ENCODE measurements at regions not wholly inside any gene's neighbourhood (a gene's known extent, or its start where the extent isn't known, plus 50 kb on each side); places are given as distances from the start of the nearest gene placed in this dataset.

DNA sequence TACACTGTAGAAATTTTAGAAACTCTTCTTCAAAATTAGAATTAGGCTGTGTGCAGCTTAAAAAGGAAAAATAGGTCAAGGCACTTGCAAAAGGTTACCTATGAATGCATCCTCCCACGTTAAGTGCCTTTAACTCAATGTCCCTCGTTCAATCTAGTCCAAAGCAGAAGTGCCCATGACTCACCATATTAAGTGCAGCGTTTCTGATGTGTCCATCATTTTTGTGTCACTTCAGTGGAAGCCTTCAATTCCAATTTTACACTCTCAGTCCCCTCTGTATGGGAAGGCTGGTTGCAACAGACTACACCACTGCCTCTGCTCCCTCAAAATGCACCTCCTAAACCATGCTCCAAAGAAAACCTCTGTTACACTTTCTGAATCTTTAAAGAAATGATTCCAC is 53.4 kb downstream of the FOXB1 start:
- intact Hi-C loops (cut with micrococcal nuclease), result no loop called here

DNA sequence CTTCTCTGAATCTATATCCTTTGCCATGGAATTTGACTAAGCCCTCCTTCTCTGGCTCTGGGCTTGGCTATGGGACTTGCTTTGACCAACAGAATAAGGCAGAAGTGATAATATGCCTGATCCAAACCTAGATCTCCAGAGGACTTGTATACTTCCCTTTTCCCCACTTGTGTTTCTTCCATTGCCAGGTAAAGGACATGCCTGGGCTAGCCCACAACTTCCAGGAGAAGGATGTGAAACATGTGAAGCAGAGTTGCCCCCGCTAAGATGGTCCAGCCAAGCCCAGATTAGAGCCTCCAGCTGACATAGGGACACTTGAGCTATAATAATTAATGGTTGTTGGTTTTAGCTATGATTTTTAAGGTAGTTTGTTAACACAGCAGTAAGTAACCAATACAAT is 55.1 kb downstream of the FOXB1 start:
- intact Hi-C loops (cut with micrococcal nuclease), result no loop called here

DNA sequence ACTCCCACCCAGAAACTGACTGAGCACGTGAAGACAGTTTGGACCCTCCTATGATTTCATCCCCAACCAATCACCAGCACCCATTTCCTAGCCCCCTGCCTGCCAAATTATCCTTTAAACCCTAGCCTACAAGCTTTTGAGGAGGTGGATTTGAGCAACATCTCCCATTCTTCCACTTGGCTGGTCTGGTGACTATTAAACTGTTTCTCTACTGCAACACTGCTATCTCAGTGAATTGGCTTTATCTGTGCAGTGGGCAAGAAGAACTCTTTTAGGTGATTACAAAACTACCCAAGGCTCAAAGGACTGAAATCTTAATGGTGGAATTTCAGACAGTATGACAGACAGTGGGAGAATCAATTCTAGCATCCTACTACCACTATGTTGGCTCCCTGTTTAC is 57.6 kb downstream of the FOXB1 start:
- intact Hi-C loops (cut with micrococcal nuclease), result no loop called here

GRCh38 chr15:60062826-60063225 is 58.7 kb downstream of the FOXB1 start:
- intact Hi-C loops (cut with micrococcal nuclease), result no loop called here

DNA sequence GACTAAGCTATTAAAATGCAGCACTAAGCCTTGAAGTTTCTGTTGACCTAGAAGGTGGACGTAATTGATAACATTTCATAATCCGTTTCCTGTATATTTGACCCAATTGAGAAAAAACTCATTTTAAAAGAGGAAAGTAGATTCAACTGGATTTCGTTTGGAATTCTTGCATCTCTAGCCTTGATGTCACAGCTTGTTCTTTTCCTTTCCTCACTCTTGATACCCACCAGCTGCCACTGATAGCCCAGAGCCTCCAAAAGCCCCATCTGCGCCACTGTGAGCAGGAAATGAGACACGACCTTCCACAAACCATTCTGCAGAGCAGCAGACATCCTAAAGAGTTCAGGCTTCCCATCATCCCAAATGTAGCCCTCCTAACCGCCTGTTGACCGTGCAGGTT is 61.8 kb downstream of the FOXB1 start:
- intact Hi-C loops (cut with micrococcal nuclease), result no loop called here

GRCh38 chr15:60070838-60071493 is 66.9 kb downstream of the FOXB1 start:
- intact Hi-C loops (cut with micrococcal nuclease), result loop anchor here (10.0 kb wide), 1 partner anchor 56 kb away; no protein-coding TSS in a partner anchor

DNA sequence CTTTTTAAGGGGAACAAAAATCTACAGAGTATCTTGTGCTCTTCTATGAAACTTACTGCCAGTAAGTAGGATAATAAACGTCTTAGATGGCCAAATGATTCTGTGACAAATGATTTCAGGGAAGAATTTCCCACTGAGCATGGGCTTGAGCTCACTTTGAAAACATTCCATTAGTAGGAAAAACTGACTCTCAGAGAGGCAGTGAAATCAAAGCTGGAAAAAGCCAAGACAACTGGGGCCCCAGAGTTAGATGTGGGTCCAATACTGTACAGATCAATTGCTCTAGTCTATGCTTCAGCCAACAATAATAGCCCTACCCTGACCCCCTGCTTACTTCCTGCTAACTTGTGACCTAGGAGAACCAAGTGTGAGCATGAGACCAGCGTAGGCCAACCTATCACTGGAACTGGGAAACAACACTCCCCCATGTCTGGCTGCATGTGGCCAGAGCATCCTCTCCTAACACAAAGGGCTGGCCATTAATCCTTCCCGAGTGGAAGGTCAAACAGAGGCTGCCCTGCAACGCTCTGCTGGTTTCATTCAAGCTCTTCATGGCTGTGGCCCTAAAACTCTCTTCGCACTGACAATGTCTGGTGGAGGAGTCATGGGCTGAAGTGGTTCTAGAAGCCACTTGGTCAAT is 68.8 kb downstream of the FOXB1 start:
- intact Hi-C loops (cut with micrococcal nuclease), result loop anchor here (10.0 kb wide), 1 partner anchor 58 kb away; no protein-coding TSS in a partner anchor

GRCh38 chr15:60073466-60073840 is 69.3 kb downstream of the FOXB1 start:
- intact Hi-C loops (cut with micrococcal nuclease), result loop anchor here (10.0 kb wide), 1 partner anchor 59 kb away; no protein-coding TSS in a partner anchor

DNA sequence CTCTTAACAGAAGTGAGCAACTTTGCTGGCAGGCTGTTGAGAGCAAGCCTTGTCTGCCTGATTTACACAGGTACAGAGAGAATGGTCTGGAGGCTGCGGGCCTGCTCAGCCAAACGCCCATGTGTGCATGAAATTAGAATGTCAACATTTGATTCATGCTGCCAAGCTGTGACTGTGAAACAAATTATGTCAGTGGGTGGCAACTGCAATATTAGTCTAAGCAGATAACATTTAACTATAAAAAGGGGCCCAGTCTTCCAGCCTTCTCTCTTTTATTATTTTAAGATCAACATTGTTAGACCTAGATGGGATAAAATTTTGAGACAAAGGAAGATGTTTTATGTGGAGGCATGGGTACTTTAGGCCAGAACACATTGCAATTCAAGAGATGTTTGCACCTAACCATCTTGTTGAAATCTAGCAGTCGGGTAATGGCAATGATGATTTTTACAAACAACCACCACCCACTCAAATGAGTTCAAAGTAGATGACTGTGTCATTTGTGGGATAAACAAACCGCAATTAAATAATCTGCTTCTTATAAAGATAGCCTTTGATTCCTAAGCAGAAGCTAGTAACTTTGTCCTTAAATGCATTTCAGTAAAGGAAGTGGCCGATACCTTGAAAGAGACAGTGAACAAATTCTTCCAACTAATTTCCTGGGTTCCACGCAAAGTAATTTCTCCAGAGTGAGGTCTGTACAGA is 70.2 kb downstream of the FOXB1 start:
- intact Hi-C loops (cut with micrococcal nuclease), result loop anchor here (10.0 kb wide), 1 partner anchor 60 kb away; no protein-coding TSS in a partner anchor

DNA sequence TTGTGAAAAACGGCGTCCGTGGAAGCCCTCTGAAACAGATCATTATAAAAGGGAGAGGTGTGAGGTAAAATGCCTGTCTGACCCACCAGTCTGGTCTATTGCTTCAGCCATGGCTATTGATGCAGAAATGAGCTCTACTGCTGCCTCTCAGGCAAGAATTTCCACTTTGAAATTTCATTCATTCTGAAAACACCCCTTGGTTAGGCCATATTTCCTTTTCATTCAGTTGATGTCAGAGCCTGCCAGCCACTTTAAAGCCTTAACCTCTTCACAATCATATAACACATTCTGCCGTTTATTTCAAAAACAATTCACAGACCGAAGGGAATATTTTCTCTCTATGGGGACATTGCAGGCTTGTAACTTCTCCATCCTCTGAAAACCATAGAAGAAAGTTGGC is 71.9 kb downstream of the FOXB1 start:
- intact Hi-C loops (cut with micrococcal nuclease), result loop anchor here (10.0 kb wide), 1 partner anchor 61 kb away; no protein-coding TSS in a partner anchor

GRCh38 chr15:60076582-60077276 is 72.6 kb downstream of the FOXB1 start:
- intact Hi-C loops (cut with micrococcal nuclease), result loop anchor here (10.0 kb wide), 1 partner anchor 62 kb away; no protein-coding TSS in a partner anchor

- intact Hi-C loops (cut with micrococcal nuclease), result loop anchor here (10.0 kb wide), 1 partner anchor 63 kb away; no protein-coding TSS in a partner anchor
Observed at GRCh38 chr15:60077581-60078359, 73.7 kb downstream of the FOXB1 start.

DNA sequence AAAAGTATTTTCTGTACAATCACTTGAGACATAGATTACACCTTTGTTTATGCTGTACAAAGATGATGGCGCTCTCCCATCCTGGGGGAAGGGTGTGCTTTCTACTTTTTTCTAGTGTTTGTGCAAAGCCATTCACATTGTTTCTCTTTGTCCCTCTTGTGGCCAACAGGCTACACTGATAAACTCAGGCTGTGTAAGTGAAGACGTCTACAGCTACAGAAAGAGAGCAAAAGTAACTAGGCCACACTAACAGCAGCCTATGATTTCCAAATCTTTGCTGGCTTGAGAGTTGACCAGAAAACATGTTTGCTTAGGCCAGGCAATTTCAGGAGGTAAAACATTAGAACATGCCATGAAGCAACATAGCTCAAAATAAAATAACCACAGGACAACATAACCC is 75.1 kb downstream of the FOXB1 start:
- intact Hi-C loops (cut with micrococcal nuclease), result loop anchor here (10.0 kb wide), 1 partner anchor 64 kb away; no protein-coding TSS in a partner anchor

DNA sequence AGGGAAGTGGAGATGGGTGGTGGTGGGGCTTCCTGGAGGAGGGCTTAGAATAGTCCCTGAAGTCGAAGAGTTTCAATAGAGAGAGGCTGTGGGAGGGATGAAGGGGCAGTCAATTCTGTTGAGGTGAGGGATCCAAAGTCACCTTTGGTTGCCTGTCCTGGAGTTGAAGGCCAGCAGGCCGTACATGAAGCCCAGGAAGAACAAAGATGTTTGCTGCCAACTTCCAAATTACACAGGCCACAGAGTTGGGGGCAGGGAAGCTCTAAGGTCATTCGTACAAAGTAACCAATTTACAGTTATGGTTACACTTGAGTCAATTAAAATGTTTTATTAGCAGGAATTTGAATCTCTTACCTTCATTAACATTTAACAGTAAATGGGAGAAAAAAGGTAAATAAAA is 77.9 kb downstream of the FOXB1 start:
- intact Hi-C loops (cut with micrococcal nuclease), result no loop called here

DNA sequence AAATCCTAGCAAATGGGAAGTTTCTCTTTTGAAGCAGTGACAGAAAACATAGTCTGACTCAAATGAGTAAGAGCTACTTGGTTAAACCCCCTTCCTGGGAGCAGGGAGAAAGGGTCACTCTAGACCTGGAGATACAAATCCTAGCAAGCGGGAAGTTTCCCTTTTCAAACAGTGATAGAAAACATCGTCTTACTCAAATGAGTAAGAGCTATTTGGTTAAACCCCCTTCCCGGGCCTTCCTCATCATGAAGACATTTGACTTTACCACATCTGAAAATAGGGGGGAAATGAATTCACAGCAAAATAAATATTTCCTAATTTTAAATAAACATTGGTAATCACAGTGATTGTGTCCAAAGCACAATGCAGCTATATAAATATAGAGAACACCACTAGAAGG is 79.2 kb downstream of the FOXB1 start:
- intact Hi-C loops (cut with micrococcal nuclease), result no loop called here

GRCh38 chr15:60086681-60087429 is 82.7 kb downstream of the FOXB1 start:
- intact Hi-C loops (cut with micrococcal nuclease), result no loop called here

DNA sequence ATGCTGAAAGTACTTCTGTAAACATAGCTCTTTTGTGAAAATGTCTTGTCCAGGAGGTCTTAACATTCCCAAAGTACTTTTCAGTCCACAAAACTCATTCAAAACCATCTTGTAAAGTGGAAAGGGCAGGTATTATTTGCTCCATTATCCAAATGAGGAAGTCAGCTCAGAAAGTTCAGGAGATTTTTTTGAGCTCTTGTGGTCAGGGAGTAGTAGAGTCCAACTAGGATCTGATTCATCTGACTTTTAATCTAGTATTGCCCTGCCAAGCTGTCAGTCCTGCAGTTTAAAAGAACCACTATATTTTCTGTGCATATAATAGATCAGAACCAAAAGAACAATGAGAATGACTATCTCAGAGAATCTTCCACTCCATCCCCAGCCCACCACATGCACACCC is 83.5 kb downstream of the FOXB1 start:
- intact Hi-C loops (cut with micrococcal nuclease), result no loop called here

DNA sequence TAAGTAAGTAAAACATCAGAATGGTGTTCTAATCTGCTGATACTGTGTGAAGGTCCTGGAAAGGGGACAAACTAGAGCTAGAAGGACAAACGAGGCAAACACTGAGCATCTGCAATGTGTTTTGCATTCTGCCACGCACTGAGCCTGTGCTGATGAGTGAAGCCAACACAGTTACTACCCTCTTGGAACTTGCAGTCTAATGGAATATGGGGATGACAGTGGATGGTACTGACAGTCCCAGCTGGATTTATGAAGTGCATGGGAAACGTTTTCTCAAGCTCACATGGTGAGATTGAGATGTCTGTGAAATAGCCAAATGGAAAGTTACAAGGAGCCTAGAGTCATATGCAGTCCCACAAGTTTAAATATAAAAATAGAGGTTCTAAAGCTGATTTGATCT is 86.6 kb downstream of the FOXB1 start:
- intact Hi-C loops (cut with micrococcal nuclease), result no loop called here

DNA sequence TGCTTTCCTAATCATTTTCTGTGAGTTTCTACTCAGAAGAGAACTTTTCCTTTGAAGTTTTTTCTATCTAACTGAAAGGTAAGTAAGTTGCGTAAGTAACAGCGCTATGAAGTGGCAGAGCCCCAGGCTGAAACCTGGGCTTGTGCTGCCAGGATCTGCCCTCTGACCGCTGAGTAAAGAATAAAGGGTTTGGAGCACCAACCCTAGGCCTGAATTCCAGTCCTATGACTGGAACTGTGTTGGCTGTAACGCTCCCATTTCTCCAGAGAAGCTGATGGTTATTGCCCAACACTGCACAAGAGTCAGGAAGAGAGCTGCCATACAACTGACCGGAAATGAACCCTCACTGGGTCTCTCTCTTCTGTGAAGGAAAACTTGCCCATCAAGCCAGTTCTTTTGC is 87.0 kb downstream of the FOXB1 start:
- intact Hi-C loops (cut with micrococcal nuclease), result no loop called here

- intact Hi-C loops (cut with micrococcal nuclease), result no loop called here
Observed at GRCh38 chr15:60091911-60092310, 87.8 kb downstream of the FOXB1 start.
